MCF 10A (cell line): ENCODE measurements at regions not wholly inside any gene's neighbourhood (a gene's known extent, or its start where the extent isn't known, plus 50 kb on each side); places are given as distances from the start of the nearest gene placed in this dataset.

Experiments
- BruUV-seq: library from RNA; stranded (reverse); fragments of 400-500 nt; replicated peaks from 2 replicates; lab custom pipeline; 2021; lab: Mats Ljungman, UMichigan
- CTCF ChIA-PET: fragments of 300-600 bp; sonication (Branson Sonifier 250); formaldehyde crosslinking; extraction: SDS; loops from one replicate; lab custom pipeline; 2021; ENCODE audit warnings: antibody characterized with exemption, inconsistent platforms; lab: Yijun Ruan, JAX
- POLR2A ChIA-PET: fragments of 300-600, 350-650 bp; sonication (Branson Sonifier 250); formaldehyde crosslinking; extraction: SDS; loops from one replicate; lab custom pipeline; 2020; ENCODE audit warnings: antibody characterized with exemption, inconsistent platforms; lab: Yijun Ruan, JAX
- DNase-seq: peaks from one replicate; pipeline ENCODE4 v3.0.0-alpha.2; 2018; ENCODE audit not compliant: unreplicated experiment
- H3K27ac Mint-ChIP-seq: one replicate; pipeline ENCODE4 v1.8.0; 2022; ENCODE audit warnings: mild to moderate bottlenecking, low read depth, mixed read lengths; ENCODE audit not compliant: unreplicated experiment
- H3K27me3 Mint-ChIP-seq: one replicate; pipeline ENCODE4 v1.8.0; 2022; ENCODE audit warnings: mixed read lengths; ENCODE audit not compliant: insufficient read depth, unreplicated experiment
- H3K36me3 Mint-ChIP-seq: one replicate; pipeline ENCODE4 v1.8.0; 2022; ENCODE audit warnings: mild to moderate bottlenecking, moderate library complexity, mixed read lengths; ENCODE audit not compliant: insufficient read depth, unreplicated experiment
- H3K4me1 Mint-ChIP-seq: one replicate; pipeline ENCODE4 v1.8.0; 2022; ENCODE audit warnings: mixed read lengths; ENCODE audit not compliant: insufficient read depth, unreplicated experiment
- H3K4me3 Mint-ChIP-seq: one replicate; pipeline ENCODE4 v1.8.0; 2022; ENCODE audit warnings: mild to moderate bottlenecking, moderate library complexity, mixed read lengths; ENCODE audit not compliant: unreplicated experiment
- H3K9me3 Mint-ChIP-seq: one replicate; pipeline ENCODE4 v1.8.0; 2022; ENCODE audit warnings: mixed read lengths; ENCODE audit not compliant: unreplicated experiment
- CTCF ChIP-seq: fragments of 200-600 bp; IDR thresholded peaks from one replicate; pipeline ENCODE4 v1.8.0; 2022; ENCODE audit warnings: antibody characterized with exemption, mild to moderate bottlenecking; ENCODE audit not compliant: unreplicated experiment
- intact Hi-C: fragments of 100-400 bp; cut with micrococcal nuclease; formaldehyde crosslinking; loops from 2 replicates; pipeline ENCODE4 v1.14.1; 2022

- ChIA-PET CTCF (interaction anchor here (0.7 kb wide), 1 partner anchor 42 kb away, joined by 4 read pairs; no protein-coding TSS in a partner anchor), POLR2A (interaction anchor here (0.6 kb wide), 1 partner anchor 97 kb away, joined by 3 read pairs; no protein-coding TSS in a partner anchor)
- Mint-ChIP-seq H3K36me3 (no peaks in the 10 kb centered on the region), H3K9me3 (no peaks in the 10 kb centered on the region), H3K4me1 (no peaks in the 10 kb centered on the region), H3K4me3 (no peak overlapping the region), H3K27ac (no peak overlapping the region), H3K27me3 (no peaks in the 10 kb centered on the region)
- TF ChIP-seq CTCF = no peak
- intact Hi-C loops = no loop called here
- no peak for DNase-seq
- no TSS peak for BruUV-seq
Measured at GRCh38 chr9:109945573-109945972, 165.6 kb downstream of the PALM2AKAP2 start.

GRCh38 chr9:109948453-109948852 is 168.5 kb downstream of the PALM2AKAP2 start:
- no peaks in the 10 kb centered on the region for H3K36me3 Mint-ChIP-seq
- no peak for DNase-seq
- H3K4me3 Mint-ChIP-seq = no peak overlapping the region
- no peaks in the 10 kb centered on the region for H3K9me3 Mint-ChIP-seq
- H3K4me1 Mint-ChIP-seq = no peaks in the 10 kb centered on the region
- intact Hi-C loops = no loop called here
- BruUV-seq = no TSS peak
- no peak for TF ChIP-seq CTCF
- H3K27me3 Mint-ChIP-seq = no peaks in the 10 kb centered on the region
- POLR2A ChIA-PET = interaction anchor here (0.8 kb wide), 1 partner anchor 126 kb away, joined by 3 read pairs; no protein-coding TSS in a partner anchor
- H3K27ac Mint-ChIP-seq = no peak overlapping the region
- CTCF ChIA-PET = no interaction called here

- BruUV-seq = no TSS peak
- ChIA-PET POLR2A (interaction anchor here (0.9 to 1.2 kb wide), 3 partner anchors 12 to 30 kb away, joined by 3 read pairs; no protein-coding TSS in a partner anchor), CTCF (interaction anchor here (1.2 to 1.3 kb wide), 2 partner anchors 13 to 16 kb away, joined by 3 to 5 read pairs; no protein-coding TSS in a partner anchor)
- H3K4me1 Mint-ChIP-seq = no peaks in the 10 kb centered on the region
- no peaks in the 10 kb centered on the region for H3K36me3 Mint-ChIP-seq
- intact Hi-C loops = no loop called here
- TF ChIP-seq CTCF = no peak
- H3K27ac Mint-ChIP-seq = no peak overlapping the region
- H3K27me3 Mint-ChIP-seq = no peaks in the 10 kb centered on the region
- no peak for DNase-seq
- H3K4me3 Mint-ChIP-seq = no peak overlapping the region
- no peaks in the 10 kb centered on the region for H3K9me3 Mint-ChIP-seq
Measured at GRCh38 chr9:109950710-109951443, 170.9 kb downstream of the PALM2AKAP2 start.

GRCh38 chr9:109953300-109953699 is 173.3 kb downstream of the PALM2AKAP2 start:
- no TSS peak for BruUV-seq
- ChIA-PET POLR2A (no interaction called here), CTCF (interaction anchor here (0.8 kb wide), 1 partner anchor 227 kb away, joined by 4 read pairs; no protein-coding TSS in a partner anchor)
- H3K4me1 Mint-ChIP-seq = no peaks in the 10 kb centered on the region
- no peak for DNase-seq
- H3K27me3 Mint-ChIP-seq = no peaks in the 10 kb centered on the region
- H3K36me3 Mint-ChIP-seq = no peaks in the 10 kb centered on the region
- H3K4me3 Mint-ChIP-seq = no peak overlapping the region
- no peak overlapping the region for H3K27ac Mint-ChIP-seq
- no peaks in the 10 kb centered on the region for H3K9me3 Mint-ChIP-seq
- TF ChIP-seq CTCF = no peak
- intact Hi-C loops = no loop called here
